Osteoblast (primary cell): ENCODE measurements at regions not wholly inside any gene's neighbourhood (a gene's known extent, or its start where the extent isn't known, plus 50 kb on each side); places are given as distances from the start of the nearest gene placed in this dataset.

Experiments
- DNase-seq: peaks from one replicate; pipeline ENCODE4 v3.0.0; 2011; ENCODE audit warnings: low spot score, mixed read lengths; ENCODE audit not compliant: insufficient read length; ENCODE audit errors: missing footprints
- H2AFZ ChIP-seq: 2 replicates; pipeline ENCODE4 v1.6.0; 2011; ENCODE audit warnings: mild to moderate bottlenecking, low read length
- H3K27ac ChIP-seq: 2 replicates; pipeline ENCODE4 v1.5.1; 2011; ENCODE audit warnings: mild to moderate bottlenecking, low read depth, low read length, moderate library complexity
- H3K27me3 ChIP-seq: 2 replicates; pipeline ENCODE4 v1.6.0; 2012; ENCODE audit warnings: mild to moderate bottlenecking, control low read depth, inconsistent platforms, low read length, moderate library complexity; ENCODE audit not compliant: insufficient read depth
- H3K36me3 ChIP-seq: 2 replicates; pipeline ENCODE4 v1.5.1; 2011; ENCODE audit warnings: mild to moderate bottlenecking, low read length, control low read depth, moderate library complexity; ENCODE audit not compliant: insufficient read depth
- H3K4me1 ChIP-seq: 2 replicates; pipeline ENCODE4 v1.5.1; 2011; ENCODE audit warnings: mild to moderate bottlenecking, low read length, control low read depth, moderate library complexity; ENCODE audit not compliant: insufficient read depth
- H3K4me2 ChIP-seq: 2 replicates; pipeline ENCODE4 v1.6.0; 2011; ENCODE audit warnings: mild to moderate bottlenecking, low read length; ENCODE audit not compliant: insufficient read depth
- H3K4me3 ChIP-seq: fragments of 200-600 bp; sonication (generic); 3 replicates; pipeline ENCODE4 v1.5.1; 2012; ENCODE audit warnings: mild to moderate bottlenecking, low read length, inconsistent platforms; ENCODE audit not compliant: insufficient read depth
- H3K79me2 ChIP-seq: 2 replicates; pipeline ENCODE4 v1.6.0; 2012; ENCODE audit warnings: mild to moderate bottlenecking, low read length, control low read depth, inconsistent platforms; ENCODE audit not compliant: insufficient read depth
- H3K9me3 ChIP-seq: 2 replicates; pipeline ENCODE4 v1.5.1; 2011; ENCODE audit warnings: low read depth, low read length, control low read depth
- H4K20me1 ChIP-seq: 2 replicates; pipeline ENCODE4 v1.6.0; 2012; ENCODE audit warnings: mild to moderate bottlenecking, low read length, control low read depth; ENCODE audit not compliant: insufficient read depth
- TF ChIP-seq, protein P1 (sequence below): IDR thresholded peaks from 2 replicates; pipeline ENCODE4 v1.5.1; 2011; ENCODE audit warnings: mild to moderate bottlenecking, low read depth, low read length, moderate library complexity; ENCODE audit errors: extremely low read depth

DNA sequence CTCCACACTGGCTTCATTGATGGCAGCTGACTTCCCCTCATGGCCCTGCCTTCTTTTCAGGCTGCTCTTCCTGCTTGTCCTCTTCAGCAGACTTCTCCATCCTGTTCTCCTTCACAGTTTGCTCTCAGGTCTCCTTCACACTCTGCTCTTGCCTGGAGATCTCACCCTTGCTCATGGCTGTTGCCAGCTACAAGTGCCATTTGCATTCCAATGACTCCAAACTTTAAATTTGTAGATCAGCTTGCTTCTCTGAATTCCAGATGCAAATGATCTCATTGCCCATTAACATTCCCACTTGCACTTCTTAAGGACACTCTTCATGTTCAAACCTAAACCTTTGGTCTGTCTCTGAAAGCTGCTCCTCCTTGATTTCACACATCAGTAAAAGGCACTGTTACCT lies 343.0 kb downstream of the QKI start:
- TF ChIP-seq, protein P1, sequence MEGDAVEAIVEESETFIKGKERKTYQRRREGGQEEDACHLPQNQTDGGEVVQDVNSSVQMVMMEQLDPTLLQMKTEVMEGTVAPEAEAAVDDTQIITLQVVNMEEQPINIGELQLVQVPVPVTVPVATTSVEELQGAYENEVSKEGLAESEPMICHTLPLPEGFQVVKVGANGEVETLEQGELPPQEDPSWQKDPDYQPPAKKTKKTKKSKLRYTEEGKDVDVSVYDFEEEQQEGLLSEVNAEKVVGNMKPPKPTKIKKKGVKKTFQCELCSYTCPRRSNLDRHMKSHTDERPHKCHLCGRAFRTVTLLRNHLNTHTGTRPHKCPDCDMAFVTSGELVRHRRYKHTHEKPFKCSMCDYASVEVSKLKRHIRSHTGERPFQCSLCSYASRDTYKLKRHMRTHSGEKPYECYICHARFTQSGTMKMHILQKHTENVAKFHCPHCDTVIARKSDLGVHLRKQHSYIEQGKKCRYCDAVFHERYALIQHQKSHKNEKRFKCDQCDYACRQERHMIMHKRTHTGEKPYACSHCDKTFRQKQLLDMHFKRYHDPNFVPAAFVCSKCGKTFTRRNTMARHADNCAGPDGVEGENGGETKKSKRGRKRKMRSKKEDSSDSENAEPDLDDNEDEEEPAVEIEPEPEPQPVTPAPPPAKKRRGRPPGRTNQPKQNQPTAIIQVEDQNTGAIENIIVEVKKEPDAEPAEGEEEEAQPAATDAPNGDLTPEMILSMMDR, result no peak
- Histone ChIP-seq H3K79me2 (no peaks in the 10 kb centered on the region), H3K4me3 (no peak overlapping the region), H4K20me1 (no peaks in the 10 kb centered on the region), H3K27me3 (no peaks in the 10 kb centered on the region), H3K9me3 (no peaks in the 10 kb centered on the region), H3K4me2 (no peak overlapping the region), H2AFZ (no peak overlapping the region), H3K27ac (no peak overlapping the region), H3K36me3 (no peaks in the 10 kb centered on the region), H3K4me1 (no peaks in the 10 kb centered on the region)
- no peak for DNase-seq

DNA sequence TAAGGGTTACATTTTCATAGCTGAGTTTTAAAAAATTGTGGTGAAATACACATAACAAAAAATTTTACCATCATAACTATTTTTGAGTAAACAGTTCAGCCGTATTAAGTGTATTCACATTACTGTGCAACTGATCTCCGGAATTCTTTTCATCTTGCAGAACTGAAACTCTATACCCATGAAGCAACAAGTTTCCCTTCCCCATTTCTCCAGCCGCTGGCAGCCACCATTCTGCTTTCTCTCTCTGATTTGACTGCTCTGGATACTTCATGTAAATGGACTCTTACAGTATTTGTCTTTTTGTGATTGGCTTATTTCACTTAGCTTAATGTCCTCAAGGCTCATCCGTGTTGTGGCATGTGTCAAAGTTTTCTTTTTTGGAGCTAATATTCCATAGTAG lies 341.6 kb downstream of the QKI start:
- Histone ChIP-seq H3K4me3 (no peak overlapping the region), H3K4me1 (no peaks in the 10 kb centered on the region), H3K27me3 (no peaks in the 10 kb centered on the region), H3K9me3 (no peaks in the 10 kb centered on the region), H3K79me2 (no peaks in the 10 kb centered on the region), H3K4me2 (no peak overlapping the region), H3K36me3 (no peaks in the 10 kb centered on the region), H3K27ac (no peak overlapping the region), H2AFZ (no peak overlapping the region), H4K20me1 (no peaks in the 10 kb centered on the region)
- no peak for DNase-seq
- TF ChIP-seq, protein P1, result no peak

DNA sequence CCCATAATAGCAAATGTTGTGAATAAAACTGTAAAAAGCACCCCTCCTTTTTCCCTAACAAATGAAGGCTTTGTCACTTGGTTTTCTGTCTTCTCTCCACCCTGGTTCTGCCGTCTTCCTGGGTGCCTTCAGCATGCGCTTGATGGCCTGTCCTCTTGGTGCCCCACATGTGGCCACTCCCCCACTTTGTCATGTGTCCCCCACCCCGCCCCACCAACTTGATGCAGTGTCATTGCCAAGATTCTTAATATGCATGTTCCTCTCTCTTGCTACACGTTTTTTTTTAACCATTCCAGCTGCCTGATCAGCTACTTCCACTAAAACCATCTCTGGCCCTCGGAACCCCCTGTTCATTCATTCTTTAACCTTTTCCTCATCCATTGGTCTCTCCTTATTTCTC lies 340.3 kb downstream of the QKI start:
- Histone ChIP-seq H3K4me3 (no peak overlapping the region), H3K36me3 (no peaks in the 10 kb centered on the region), H3K79me2 (no peaks in the 10 kb centered on the region), H3K4me2 (no peak overlapping the region), H2AFZ (no peak overlapping the region), H3K27ac (no peak overlapping the region), H4K20me1 (no peaks in the 10 kb centered on the region), H3K9me3 (no peaks in the 10 kb centered on the region), H3K4me1 (no peaks in the 10 kb centered on the region), H3K27me3 (no peaks in the 10 kb centered on the region)
- DNase-seq, result no peak
- TF ChIP-seq, protein P1, result no peak

DNA sequence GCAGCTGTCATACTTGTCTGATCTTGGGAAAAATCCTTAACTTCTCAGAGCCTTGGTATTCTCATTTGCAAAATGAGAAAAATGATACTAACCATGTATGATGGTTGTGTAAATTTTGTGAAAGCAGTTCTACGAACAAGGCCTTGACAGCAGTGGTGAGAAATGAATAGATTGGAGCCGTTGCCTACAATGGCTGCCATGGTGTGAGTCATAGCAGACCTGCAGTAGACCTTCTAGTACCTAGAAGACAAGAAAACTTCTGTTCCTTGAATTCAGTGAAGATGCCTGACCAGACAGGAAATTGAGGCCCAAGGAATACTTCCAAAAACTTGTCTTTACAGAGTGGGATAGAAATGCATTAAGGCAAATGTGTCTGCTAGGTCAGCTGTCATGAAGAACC lies 338.9 kb downstream of the QKI start:
- no peak for DNase-seq
- no peaks in the 10 kb centered on the region for H3K4me1 ChIP-seq
- no peaks in the 10 kb centered on the region for H3K79me2 ChIP-seq
- H2AFZ ChIP-seq, result no peak overlapping the region
- H4K20me1 ChIP-seq, result no peaks in the 10 kb centered on the region
- H3K4me2 ChIP-seq, result no peak overlapping the region
- no peak overlapping the region for H3K4me3 ChIP-seq
- H3K27ac ChIP-seq, result no peak overlapping the region
- TF ChIP-seq, protein P1, result no peak
- H3K9me3 ChIP-seq, result no peaks in the 10 kb centered on the region
- H3K36me3 ChIP-seq, result no peaks in the 10 kb centered on the region
- H3K27me3 ChIP-seq, result no peaks in the 10 kb centered on the region
